ENCODE measurements at regions not wholly inside any gene's neighbourhood (a gene's known extent, or its start where the extent isn't known, plus 50 kb on each side); places are given as distances from the start of the nearest gene placed in this dataset.

- Mint-ChIP-seq H3K4me1 (no peaks in the 10 kb centered on the region), H3K9me3 (peaks cover 2% of the 10 kb centered on the region), H3K27ac (no peak overlapping the region), H3K27me3 (ENCODE audit: low read depth) (no peaks in the 10 kb centered on the region), H3K36me3 (ENCODE audit: low read depth) (no peaks in the 10 kb centered on the region), H3K4me3 (no peak overlapping the region)
- TF ChIP-seq CTCF (IDR thresholded peaks at IDR 0.05; ENCODE audit: unreplicated experiment in 3 of 3), result no peak
Observed at GRCh38 chr20:10971096-10971495, 297.3 kb upstream of the JAG1 start.

- no peaks in the 10 kb centered on the region for H3K27me3 Mint-ChIP-seq (ENCODE audit: low read depth)
- no peak overlapping the region for H3K27ac Mint-ChIP-seq
- no peak for TF ChIP-seq CTCF (IDR thresholded peaks at IDR 0.05; ENCODE audit: unreplicated experiment in 3 of 3)
- H3K9me3 Mint-ChIP-seq, result peaks cover 2% of the 10 kb centered on the region
- H3K4me3 Mint-ChIP-seq, result no peak overlapping the region
- H3K4me1 Mint-ChIP-seq, result no peaks in the 10 kb centered on the region
- H3K36me3 Mint-ChIP-seq (ENCODE audit: low read depth), result no peaks in the 10 kb centered on the region
Observed at GRCh38 chr20:10972219-10972860, 298.5 kb upstream of the JAG1 start.

GRCh38 chr20:10976051-10976450 is 302.3 kb upstream of the JAG1 start:
- TF ChIP-seq CTCF (IDR thresholded peaks at IDR 0.05; ENCODE audit: unreplicated experiment in 3 of 3), result no peak
- Mint-ChIP-seq H3K4me1 (peaks cover 6% of the 10 kb centered on the region), H3K27ac (no peak overlapping the region)

DNA sequence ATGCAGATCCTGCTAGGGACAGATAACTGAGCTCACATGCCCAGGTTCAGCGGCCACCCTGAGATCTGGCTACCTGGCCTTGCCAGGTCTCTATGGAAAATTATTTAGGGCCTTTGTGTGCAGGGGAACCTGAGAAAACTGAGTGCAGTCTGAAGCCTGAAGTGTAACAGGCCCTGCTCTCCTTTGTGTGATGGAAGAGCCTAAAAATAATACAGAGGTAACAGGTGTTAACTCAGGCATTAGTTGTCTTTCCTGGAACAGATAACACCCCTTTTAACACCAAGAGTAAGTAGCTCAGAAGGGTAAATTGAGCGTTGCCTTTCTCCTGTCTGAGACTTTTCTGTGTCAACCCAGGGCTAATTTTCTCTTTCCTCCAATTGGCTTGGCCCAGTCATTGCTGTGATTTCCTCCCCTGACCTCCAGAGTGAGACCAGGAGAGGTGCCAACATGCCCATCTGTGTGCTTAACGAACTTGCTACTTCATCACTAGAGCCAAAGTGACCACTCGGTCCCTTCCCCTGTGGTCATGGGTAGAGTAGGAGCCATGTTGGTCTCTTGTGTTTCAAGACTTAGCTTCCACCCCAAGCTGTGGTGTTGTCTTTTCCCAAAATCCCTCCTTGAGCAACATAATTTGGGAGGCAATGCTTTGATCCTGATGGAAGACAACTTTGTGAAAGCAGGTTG is 304.4 kb upstream of the JAG1 start:
- H3K4me1 Mint-ChIP-seq, result peaks cover 22% of the 10 kb centered on the region
- H3K27me3 Mint-ChIP-seq (ENCODE audit: low read depth), result no peaks in the 10 kb centered on the region
- no peaks in the 10 kb centered on the region for H3K36me3 Mint-ChIP-seq (ENCODE audit: low read depth)
- TF ChIP-seq CTCF (IDR thresholded peaks at IDR 0.05; ENCODE audit: unreplicated experiment in 3 of 3), result no peak
- H3K4me3 Mint-ChIP-seq, result no peak overlapping the region
- H3K27ac Mint-ChIP-seq, result no peak overlapping the region
- no peaks in the 10 kb centered on the region for H3K9me3 Mint-ChIP-seq

More at GRCh38 chr20:10976051-10976450, 302.3 kb upstream of the JAG1 start:
- H3K36me3 Mint-ChIP-seq (ENCODE audit: low read depth), result no peaks in the 10 kb centered on the region
- no peaks in the 10 kb centered on the region for H3K9me3 Mint-ChIP-seq
- no peak overlapping the region for H3K4me3 Mint-ChIP-seq
- H3K27me3 Mint-ChIP-seq (ENCODE audit: low read depth), result no peaks in the 10 kb centered on the region

DNA sequence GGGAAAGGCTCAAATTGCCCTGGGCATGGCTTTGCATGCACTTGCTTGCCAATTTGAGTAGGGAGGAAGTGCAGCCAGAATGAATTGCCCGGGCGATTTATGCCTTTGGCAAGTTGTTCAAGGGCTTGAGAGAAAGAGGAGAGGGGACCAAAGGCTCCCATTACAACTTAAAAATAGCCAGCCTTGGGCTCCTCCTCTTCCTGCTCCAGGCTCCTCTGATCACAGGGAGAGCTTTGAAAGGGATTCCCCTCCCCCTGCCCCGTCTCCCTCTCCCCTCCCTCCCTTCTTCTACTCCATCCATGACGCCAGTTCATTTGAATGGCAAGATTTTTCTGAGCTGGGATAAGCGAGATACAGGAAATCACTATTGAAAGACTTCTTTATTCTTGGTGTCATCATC is 304.9 kb upstream of the JAG1 start:
- Mint-ChIP-seq H3K4me3 (no peak overlapping the region), H3K27me3 (ENCODE audit: low read depth) (no peaks in the 10 kb centered on the region), H3K36me3 (ENCODE audit: low read depth) (no peaks in the 10 kb centered on the region), H3K27ac (no peak overlapping the region), H3K9me3 (no peaks in the 10 kb centered on the region), H3K4me1 (peaks cover 23% of the 10 kb centered on the region)
- TF ChIP-seq CTCF (IDR thresholded peaks at IDR 0.05; ENCODE audit: unreplicated experiment in 3 of 3), result no peak

GRCh38 chr20:10982692-10983091 is 308.9 kb upstream of the JAG1 start:
- Mint-ChIP-seq H3K9me3 (no peaks in the 10 kb centered on the region), H3K27ac (peak overlapping the region; percentile 31 to 69 (median 51)), H3K27me3 (ENCODE audit: low read depth) (no peaks in the 10 kb centered on the region), H3K4me3 (no peak overlapping the region), H3K36me3 (ENCODE audit: low read depth) (no peaks in the 10 kb centered on the region), H3K4me1 (peaks cover 48% of the 10 kb centered on the region)
- no peak for TF ChIP-seq CTCF (IDR thresholded peaks at IDR 0.05; ENCODE audit: unreplicated experiment in 3 of 3)

Measured in nephron (organoid).